GM12892 (cell line): ENCODE measurements at regions not wholly inside any gene's neighbourhood (a gene's known extent, or its start where the extent isn't known, plus 50 kb on each side); places are given as distances from the start of the nearest gene placed in this dataset.
"Not testable (repeated sequence)": the region's sequence is repeated elsewhere in the genome, so short reads cannot be mapped to it uniquely, and the experiment has no call there.

Experiments used
- DNase-seq: peaks from one replicate; pipeline ENCODE4 v3.0.0; 2011; ENCODE audit not compliant: insufficient read length
- FAIRE-seq: peaks from 2 replicates; lab custom pipeline; 2011; peaks lifted over from hg19 to GRCh38; lab: Jason Lieb, UNC
- POLR2A ChIP-seq: IDR thresholded peaks from 2 replicates; pipeline ENCODE4 v1.6.1; 2011; ENCODE audit warnings: low read depth, low read length, control low read depth
- POLR2AphosphoS5 ChIP-seq: IDR thresholded peaks from 2 replicates; pipeline ENCODE4 v1.6.1; 2011; ENCODE audit warnings: low read depth, low read length, control low read depth
- TAF1 ChIP-seq: IDR thresholded peaks from 2 replicates; pipeline ENCODE4 v1.6.1; 2011; ENCODE audit warnings: low read depth, mild to moderate bottlenecking, control low read depth, low read length, borderline replicate concordance

DNA sequence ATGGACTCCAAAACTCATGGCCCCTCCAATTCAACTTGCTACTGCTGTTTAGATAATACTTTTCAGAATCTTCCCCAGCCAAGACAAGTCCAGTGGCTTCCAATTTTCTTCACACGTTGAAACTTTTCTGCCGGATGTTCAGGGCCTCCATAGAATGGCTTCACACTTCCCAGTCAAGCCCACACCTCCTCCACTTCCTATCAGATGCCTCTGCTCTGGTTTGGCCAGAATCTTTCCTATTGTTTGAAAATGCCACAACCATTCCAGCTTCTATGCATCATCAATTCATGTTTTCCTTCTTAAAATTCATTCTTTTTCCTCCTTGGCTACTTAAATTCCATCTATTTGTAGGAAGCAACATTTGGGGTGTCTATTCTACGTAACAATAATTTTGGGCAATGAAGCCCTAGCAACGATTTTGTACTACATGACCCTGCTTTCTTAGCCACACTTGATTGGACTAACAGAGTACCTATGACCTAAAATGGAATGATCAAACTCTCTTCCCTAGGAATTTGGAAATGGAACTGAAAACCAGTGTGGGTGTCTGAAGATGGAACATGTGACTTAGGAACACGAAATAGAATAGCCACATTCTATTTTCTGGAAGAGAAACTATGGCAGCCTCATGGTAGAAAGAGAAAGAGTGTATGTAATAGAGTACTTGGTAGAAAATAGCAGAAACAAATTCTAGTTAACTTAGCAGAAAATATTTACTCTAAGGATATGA lies 74.1 kb upstream of the CNIH3 start:
- no peak for TF ChIP-seq TAF1
- no peak for TF ChIP-seq POLR2A
- TF ChIP-seq POLR2AphosphoS5 = no peak
- DNase-seq = no peak
- no peak for FAIRE-seq

DNA sequence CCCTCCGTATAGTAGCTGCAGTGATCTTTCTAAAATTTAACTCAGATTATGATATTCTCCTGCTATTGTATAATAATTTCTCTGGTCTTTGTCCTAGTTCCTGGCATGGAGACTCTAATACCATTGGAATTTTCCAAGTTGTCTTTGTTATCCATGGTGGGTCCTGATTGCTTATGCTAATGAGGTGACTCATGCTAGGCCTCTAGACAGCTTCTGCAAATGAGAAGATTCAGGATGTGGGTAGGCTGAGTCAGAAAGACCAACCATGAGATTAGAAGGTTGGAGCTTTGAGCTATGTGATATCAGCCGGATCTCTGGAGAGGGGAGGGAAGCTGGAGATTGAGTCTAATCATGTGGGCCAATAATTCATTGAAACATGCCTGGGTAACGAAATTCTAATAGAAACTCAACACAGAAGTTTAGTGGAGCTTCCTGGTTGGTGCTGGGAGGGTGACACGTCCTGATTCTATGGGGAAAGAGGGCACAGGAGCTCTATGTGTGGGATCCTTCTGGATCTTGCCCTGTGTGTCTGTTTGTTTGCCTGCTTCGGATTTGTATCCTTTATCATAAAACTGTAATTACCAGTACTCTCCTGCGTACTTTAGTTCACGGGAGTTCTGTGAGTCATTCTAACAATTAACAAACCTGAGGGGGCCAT lies 73.2 kb upstream of the CNIH3 start:
- TF ChIP-seq POLR2AphosphoS5 = no peak
- no peak for TF ChIP-seq TAF1
- TF ChIP-seq POLR2A = no peak
- no peak for FAIRE-seq
- DNase-seq = no peak

DNA sequence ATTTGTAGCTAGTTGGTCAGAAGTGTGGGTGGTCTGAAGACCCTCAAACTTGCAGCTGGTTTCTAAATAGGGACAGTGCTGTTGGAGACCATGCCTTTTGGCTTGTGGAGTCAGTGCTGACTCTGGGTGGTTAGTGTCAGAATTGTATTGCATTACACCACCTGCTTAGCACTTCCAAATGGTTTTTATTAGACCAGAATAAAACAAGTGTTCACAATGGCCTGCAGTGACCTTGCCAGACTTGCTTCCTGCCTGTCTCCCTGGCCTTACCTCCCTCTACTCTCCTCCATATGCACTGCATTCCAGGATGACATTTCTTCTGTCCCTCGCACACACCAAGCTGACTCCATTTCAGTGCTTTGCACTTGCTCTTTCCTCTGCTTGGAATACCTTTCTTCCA lies 72.7 kb upstream of the CNIH3 start:
- FAIRE-seq = no peak
- TF ChIP-seq TAF1 (no peak), POLR2A (no peak), POLR2AphosphoS5 (no peak)

DNA sequence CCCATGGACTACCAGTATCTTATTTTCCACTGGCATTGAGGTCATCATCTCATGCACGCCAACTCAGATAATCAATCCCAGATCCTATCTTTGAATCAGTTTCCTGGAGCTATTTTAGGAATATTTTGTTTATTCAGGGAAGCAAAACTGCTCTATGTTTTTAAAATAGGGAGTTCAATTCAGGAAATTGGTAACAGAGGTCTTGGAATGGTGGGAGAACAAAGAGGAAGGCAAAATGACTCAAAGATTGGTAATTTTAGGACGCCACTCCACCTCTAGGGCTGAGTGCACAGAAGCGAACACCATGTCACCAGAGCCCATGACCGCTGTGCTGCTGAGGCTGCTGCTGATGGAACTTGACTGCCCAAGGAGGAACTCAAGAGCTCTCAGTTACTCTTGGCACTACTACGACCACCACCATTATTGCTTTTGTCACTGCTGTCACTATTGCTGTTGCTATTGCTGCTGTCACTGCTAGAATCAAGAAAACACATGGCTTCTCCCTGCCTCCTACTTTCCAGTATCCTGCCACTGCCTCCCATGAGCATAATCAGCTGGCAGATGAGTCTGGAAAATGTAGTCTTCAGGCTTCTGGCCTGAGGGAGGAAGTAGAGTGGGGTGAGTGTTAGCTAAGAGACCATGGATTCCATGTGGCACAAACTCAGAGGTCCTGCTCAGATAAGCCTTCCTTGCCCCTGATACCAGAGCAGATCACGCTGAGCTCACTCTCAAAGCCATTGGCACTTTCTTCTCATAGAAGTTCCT lies 71.6 kb upstream of the CNIH3 start:
- no peak for DNase-seq
- no peak for FAIRE-seq
- TF ChIP-seq POLR2AphosphoS5 = no peak
- no peak for TF ChIP-seq TAF1
- TF ChIP-seq POLR2A = no peak

More for the DNA sequence above, 72.7 kb upstream of the CNIH3 start:
- no peak for DNase-seq

DNA sequence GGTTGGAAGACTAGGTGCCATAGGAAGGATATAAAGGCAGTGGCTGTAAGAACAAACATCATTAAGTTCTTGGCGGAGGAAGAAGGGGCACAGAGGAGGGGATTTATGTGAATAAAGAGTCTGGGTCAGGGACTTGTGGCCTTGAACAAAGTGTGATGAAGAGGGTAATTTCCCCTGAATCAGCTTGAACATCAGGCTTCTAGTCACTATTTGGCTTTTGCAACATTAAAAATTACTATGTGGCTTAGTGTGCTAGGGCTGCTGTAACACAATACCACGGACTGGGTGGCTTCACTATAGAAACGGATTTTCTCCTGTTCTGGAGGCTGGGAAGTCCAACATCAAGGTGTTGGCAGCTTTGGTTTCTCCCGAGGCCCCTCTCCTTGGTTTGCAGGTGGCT lies 70.5 kb upstream of the CNIH3 start:
- TF ChIP-seq POLR2AphosphoS5 (no peak), POLR2A (no peak), TAF1 (no peak)
- FAIRE-seq (no peak), DNase-seq (no peak)

DNA sequence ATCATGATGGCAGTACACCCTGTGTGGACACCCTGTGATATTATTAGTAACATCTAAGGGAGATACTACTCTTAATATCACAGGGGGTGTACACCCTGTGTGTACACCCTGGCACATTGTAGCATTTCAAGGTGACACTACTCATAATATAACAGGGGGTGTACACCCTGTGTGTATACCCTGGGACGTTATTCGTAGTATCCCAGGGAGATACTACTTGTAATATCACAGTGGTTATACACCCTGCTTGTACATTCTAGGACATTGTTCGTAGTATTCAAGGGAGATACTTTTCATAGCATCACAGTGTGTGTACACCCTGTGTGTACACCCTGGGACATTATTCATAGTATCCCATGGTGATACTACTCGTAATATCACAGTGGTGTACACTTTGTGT lies 67.4 kb upstream of the CNIH3 start:
- FAIRE-seq (no peak), DNase-seq (no peak)

DNA sequence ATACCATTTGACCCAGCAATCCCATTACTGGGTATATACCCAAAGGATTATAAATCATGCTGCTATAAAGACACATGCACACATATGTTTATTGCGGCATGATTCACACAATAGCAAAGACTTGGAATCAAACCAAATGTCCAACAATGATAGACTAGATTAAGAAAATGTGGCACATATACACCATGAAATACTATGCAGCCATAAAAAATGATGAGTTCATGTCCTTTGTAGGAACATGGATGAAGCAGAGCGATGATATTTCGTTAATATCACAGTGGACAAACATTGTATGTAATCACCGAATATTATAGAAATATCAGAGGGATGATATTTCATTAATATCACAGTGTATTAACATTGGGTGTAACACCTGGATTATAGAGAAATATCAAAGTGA lies 64.9 kb upstream of the CNIH3 start:
- not testable (repeated sequence) for FAIRE-seq, DNase-seq

More for the DNA sequence above, 67.4 kb upstream of the CNIH3 start:
- TF ChIP-seq POLR2AphosphoS5 (no peak), POLR2A (no peak), TAF1 (no peak)

DNA sequence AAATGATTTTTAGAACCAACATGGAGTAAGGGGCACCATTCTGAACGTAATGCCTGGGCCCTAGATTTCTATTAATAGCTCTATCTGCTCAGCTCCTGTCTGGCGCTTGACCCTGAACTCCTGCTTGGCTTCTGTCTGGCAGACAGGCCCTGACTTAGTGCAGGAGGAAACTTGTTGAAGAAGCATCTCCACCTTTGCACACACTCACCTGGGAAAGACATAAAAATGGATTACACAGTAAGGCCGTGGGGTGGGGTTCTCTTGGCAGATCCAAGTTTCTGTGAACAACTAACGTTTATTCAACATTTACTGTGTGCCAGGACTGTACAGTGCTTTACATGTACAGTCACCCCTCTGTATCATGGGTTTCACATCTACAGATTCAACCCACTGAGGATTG lies 62.1 kb upstream of the CNIH3 start:
- no peak for FAIRE-seq
- DNase-seq = no peak
- TF ChIP-seq TAF1 = no peak
- TF ChIP-seq POLR2A = no peak
- no peak for TF ChIP-seq POLR2AphosphoS5

GRCh38 chr1:224554620-224555259 lies 61.4 kb upstream of the CNIH3 start:
- DNase-seq (no peak), FAIRE-seq (no peak)
- TF ChIP-seq TAF1 (no peak), POLR2AphosphoS5 (no peak), POLR2A (no peak)

GRCh38 chr1:224558904-224559303 lies 57.2 kb upstream of the CNIH3 start:
- TF ChIP-seq TAF1 (no peak), POLR2A (no peak), POLR2AphosphoS5 (no peak)
- FAIRE-seq = no peak
- DNase-seq = no peak

DNA sequence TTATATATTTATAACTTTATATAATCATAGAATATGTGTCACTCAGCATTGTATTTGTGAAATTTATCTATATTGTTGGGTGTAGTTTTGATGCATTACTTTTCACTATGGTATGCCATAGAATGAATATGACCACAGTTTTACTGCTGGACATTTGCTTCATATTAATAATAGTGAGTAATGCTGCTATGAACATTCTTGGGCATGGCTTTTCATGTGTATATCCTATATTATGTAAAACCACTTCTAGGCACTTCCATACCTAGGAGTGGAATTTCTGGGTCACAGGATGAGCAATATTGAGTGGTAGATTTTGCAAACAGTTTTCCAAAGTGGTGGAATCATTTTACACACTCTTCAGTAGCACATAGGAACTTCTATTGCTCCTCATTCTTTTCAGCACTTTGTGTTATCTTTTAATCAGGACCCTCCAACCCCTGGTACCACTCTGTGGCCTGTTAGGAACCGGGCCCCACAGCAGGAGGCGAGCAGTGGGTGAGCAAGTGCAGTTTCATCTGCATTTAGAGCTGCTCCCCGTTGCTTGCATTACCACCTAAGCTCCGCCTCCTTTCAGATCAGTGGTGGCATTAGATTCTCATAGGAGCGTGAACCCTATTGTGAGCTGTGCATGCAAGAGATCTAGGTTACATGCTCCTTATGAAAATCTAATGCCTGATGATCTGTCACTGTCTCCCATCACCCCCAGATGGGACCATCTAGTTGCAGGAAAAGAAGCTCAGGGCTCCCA lies 56.0 kb upstream of the CNIH3 start:
- FAIRE-seq = no peak
- no peak for DNase-seq
- TF ChIP-seq TAF1 = no peak
- TF ChIP-seq POLR2AphosphoS5 = no peak
- no peak for TF ChIP-seq POLR2A

DNA sequence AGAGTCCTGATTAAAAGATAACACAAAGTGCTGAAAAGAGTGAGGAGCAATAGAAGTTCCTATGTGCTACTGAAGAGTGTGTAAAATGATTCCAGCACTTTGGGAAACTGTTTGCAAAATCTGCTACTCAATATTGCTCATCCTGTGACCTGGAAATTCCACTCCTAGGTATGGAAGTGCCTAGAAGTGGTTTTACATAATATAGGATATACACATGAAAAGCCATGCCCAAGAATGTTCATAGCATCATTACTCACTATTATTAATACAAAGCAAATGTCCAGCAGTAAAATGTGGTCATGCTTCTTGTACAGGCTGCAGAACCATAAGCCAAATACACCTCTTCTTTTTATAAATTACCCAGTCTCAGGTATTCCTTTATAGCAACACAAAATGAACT lies 53.2 kb upstream of the CNIH3 start:
- not testable (repeated sequence) for FAIRE-seq, DNase-seq
